DND-41 (cell line): ENCODE measurements at regions not wholly inside any gene's neighbourhood (a gene's known extent, or its start where the extent isn't known, plus 50 kb on each side); places are given as distances from the start of the nearest gene placed in this dataset.

ENCODE experiments used
- ATAC-seq: fragments of 200-7000 bp; cut with Tn5 transposase; 3 replicates; pipeline ENCODE4 v1.9.1; 2021; ENCODE audit warnings: low read depth; ENCODE audit not compliant: insufficient read depth
- DNase-seq: peaks from one replicate; pipeline ENCODE4 v3.0.0-alpha.2; 2020
- H2AFZ ChIP-seq: 2 replicates; pipeline ENCODE4 v1.6.0; 2012; ENCODE audit warnings: low read depth, low read length
- H3K27ac ChIP-seq: 2 replicates; pipeline ENCODE4 v1.5.1; 2012; ENCODE audit warnings: low read length, inconsistent platforms
- H3K27me3 ChIP-seq: fragments of 200-600 bp; sonication (generic); 2 replicates; pipeline ENCODE4 v1.6.0; 2012; ENCODE audit warnings: low read length, mild to moderate bottlenecking, inconsistent platforms; ENCODE audit not compliant: insufficient read depth, poor library complexity
- H3K36me3 ChIP-seq: 2 replicates; pipeline ENCODE4 v1.5.1; 2012; ENCODE audit warnings: low read length, inconsistent platforms; ENCODE audit not compliant: insufficient read depth
- H3K4me1 ChIP-seq: 2 replicates; pipeline ENCODE4 v1.5.1; 2012; ENCODE audit warnings: mild to moderate bottlenecking, low read length; ENCODE audit not compliant: insufficient read depth
- H3K4me2 ChIP-seq: 2 replicates; pipeline ENCODE4 v1.6.0; 2012; ENCODE audit warnings: mild to moderate bottlenecking, moderate library complexity, low read length, inconsistent platforms; ENCODE audit not compliant: insufficient read depth
- H3K4me3 ChIP-seq, 2 experiments: fragments of 200-600 bp in 1 of 2; shearing (Covaris generic) in 1 of 2; 2 replicates each; pipeline ENCODE4 v1.5.1; 2012 to 2016; ENCODE audit warnings: inconsistent platforms in 2 of 2, low read length in 2 of 2, mild to moderate bottlenecking in 2 of 2, low read depth in 1 of 2, moderate library complexity in 1 of 2
- H3K79me2 ChIP-seq: 2 replicates; pipeline ENCODE4 v1.6.0; 2012; ENCODE audit warnings: low read length, inconsistent platforms; ENCODE audit not compliant: insufficient read depth
- H3K9ac ChIP-seq: 2 replicates; pipeline ENCODE4 v1.6.0; 2012; ENCODE audit warnings: low read depth, mild to moderate bottlenecking, inconsistent platforms, low read length, moderate library complexity
- H3K9me3 ChIP-seq: 2 replicates; pipeline ENCODE4 v1.5.1; 2012; ENCODE audit warnings: low read length, moderate library complexity, mild to moderate bottlenecking, inconsistent platforms; ENCODE audit not compliant: insufficient read depth, severe bottlenecking
- H4K20me1 ChIP-seq: 2 replicates; pipeline ENCODE4 v1.6.0; 2012; ENCODE audit warnings: low read length; ENCODE audit not compliant: insufficient read depth
- EZH2 ChIP-seq: IDR thresholded peaks from 3 replicates; pipeline ENCODE4 v1.6.1; 2012; ENCODE audit warnings: borderline replicate concordance, low read depth, mild to moderate bottlenecking, moderate library complexity, low read length, inconsistent platforms; ENCODE audit not compliant: severe bottlenecking
- TF ChIP-seq, protein P1 (sequence below): IDR thresholded peaks from 2 replicates; pipeline ENCODE4 v1.5.1; 2012; ENCODE audit warnings: borderline replicate concordance, low read length, moderate library complexity, mild to moderate bottlenecking; ENCODE audit not compliant: poor library complexity, severe bottlenecking; ENCODE audit errors: extremely low read depth

- Histone ChIP-seq H3K27me3 (no peaks in the 10 kb centered on the region), H3K27ac (no peak overlapping the region), H4K20me1 (no peaks in the 10 kb centered on the region), H3K9me3 (no peaks in the 10 kb centered on the region), H3K4me2 (no peak overlapping the region), H3K9ac (no peak overlapping the region), H3K4me3 (no peak overlapping the region), H3K36me3 (no peaks in the 10 kb centered on the region), H2AFZ (no peak overlapping the region), H3K4me1 (no peaks in the 10 kb centered on the region), H3K79me2 (no peaks in the 10 kb centered on the region)
- DNase-seq (no peak), ATAC-seq (no peak)
- TF ChIP-seq, protein P1, sequence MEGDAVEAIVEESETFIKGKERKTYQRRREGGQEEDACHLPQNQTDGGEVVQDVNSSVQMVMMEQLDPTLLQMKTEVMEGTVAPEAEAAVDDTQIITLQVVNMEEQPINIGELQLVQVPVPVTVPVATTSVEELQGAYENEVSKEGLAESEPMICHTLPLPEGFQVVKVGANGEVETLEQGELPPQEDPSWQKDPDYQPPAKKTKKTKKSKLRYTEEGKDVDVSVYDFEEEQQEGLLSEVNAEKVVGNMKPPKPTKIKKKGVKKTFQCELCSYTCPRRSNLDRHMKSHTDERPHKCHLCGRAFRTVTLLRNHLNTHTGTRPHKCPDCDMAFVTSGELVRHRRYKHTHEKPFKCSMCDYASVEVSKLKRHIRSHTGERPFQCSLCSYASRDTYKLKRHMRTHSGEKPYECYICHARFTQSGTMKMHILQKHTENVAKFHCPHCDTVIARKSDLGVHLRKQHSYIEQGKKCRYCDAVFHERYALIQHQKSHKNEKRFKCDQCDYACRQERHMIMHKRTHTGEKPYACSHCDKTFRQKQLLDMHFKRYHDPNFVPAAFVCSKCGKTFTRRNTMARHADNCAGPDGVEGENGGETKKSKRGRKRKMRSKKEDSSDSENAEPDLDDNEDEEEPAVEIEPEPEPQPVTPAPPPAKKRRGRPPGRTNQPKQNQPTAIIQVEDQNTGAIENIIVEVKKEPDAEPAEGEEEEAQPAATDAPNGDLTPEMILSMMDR: no peak
- TF ChIP-seq EZH2: no peak
These were observed 321.5 kb upstream of the PTBP2 start for GRCh38 chr1:96400089-96400488.

- Histone ChIP-seq H3K4me2 (no peak overlapping the region), H3K79me2 (no peaks in the 10 kb centered on the region), H3K36me3 (no peaks in the 10 kb centered on the region), H3K4me1 (no peaks in the 10 kb centered on the region), H3K9me3 (no peaks in the 10 kb centered on the region), H4K20me1 (no peaks in the 10 kb centered on the region), H3K4me3 (no peak overlapping the region), H3K27me3 (no peaks in the 10 kb centered on the region), H3K9ac (no peak overlapping the region), H3K27ac (no peak overlapping the region), H2AFZ (no peak overlapping the region)
- ATAC-seq: no peak
- TF ChIP-seq EZH2: no peak
- TF ChIP-seq, protein P1: no peak
- no peak for DNase-seq
These were observed 312.5 kb upstream of the PTBP2 start for GRCh38 chr1:96409087-96409486.

DNA sequence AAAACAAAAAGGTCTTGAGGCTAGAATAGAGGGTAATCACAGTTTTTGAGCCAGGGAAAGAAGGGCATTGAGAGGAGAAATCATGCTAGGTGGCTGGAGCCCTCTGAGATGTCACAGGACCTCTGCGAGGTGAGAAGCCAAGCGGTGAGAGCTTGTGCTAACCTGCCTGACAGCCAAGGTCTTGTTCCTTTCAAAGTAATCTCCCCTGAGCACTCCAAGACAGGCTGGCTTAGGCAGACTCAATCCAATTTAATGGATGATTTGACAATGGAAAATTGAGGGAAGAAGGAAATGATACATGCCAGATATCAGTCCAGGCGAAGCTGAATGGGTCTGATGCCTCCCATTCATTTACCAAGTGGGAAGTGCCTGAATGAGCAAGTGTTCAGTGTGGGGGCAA, 311.9 kb upstream of the PTBP2 start:
- Histone ChIP-seq H2AFZ (no peak overlapping the region), H3K4me2 (no peak overlapping the region), H3K36me3 (no peaks in the 10 kb centered on the region), H3K9me3 (no peaks in the 10 kb centered on the region), H3K4me1 (no peaks in the 10 kb centered on the region), H3K79me2 (no peaks in the 10 kb centered on the region), H3K4me3 (no peak overlapping the region), H3K27me3 (no peaks in the 10 kb centered on the region), H3K27ac (no peak overlapping the region), H4K20me1 (no peaks in the 10 kb centered on the region), H3K9ac (no peak overlapping the region)
- DNase-seq (no peak), ATAC-seq (no peak)
- TF ChIP-seq EZH2: no peak
- TF ChIP-seq, protein P1: no peak

DNA sequence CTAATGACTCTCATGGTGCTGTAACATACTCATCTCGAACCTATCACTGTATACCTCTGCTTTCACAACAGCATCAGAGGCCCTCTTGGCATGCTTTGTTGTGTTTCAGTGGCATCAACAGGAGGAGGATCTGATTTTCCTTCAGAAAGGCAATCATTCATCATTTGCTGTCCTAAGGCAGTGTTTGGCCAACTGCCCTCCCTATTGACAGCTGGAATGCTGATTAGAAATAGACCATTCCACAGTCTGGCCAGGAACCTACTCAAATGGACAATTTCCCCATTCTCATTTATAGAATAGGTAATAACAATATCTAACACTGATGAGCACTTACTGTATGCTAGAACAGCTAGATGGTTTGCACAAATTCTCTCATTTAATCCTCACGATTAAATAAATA, 310.6 kb upstream of the PTBP2 start:
- H3K4me2 ChIP-seq: no peak overlapping the region
- H2AFZ ChIP-seq: no peak overlapping the region
- H3K27me3 ChIP-seq: no peaks in the 10 kb centered on the region
- no peak for ATAC-seq
- H3K9ac ChIP-seq: no peak overlapping the region
- no peaks in the 10 kb centered on the region for H3K4me1 ChIP-seq
- TF ChIP-seq, protein P1: no peak
- no peak for TF ChIP-seq EZH2
- H3K36me3 ChIP-seq: no peaks in the 10 kb centered on the region
- H3K4me3 ChIP-seq: no peak overlapping the region
- H3K27ac ChIP-seq: no peak overlapping the region
- H4K20me1 ChIP-seq: no peaks in the 10 kb centered on the region
- no peak for DNase-seq
- H3K9me3 ChIP-seq: no peaks in the 10 kb centered on the region
- no peaks in the 10 kb centered on the region for H3K79me2 ChIP-seq
